Liver (tissue), 8 donors: ENCODE measurements at regions not wholly inside any gene's neighbourhood (a gene's known extent, or its start where the extent isn't known, plus 50 kb on each side); places are given as distances from the start of the nearest gene placed in this dataset.

Experiments used
- DNase-seq: peaks from one replicate; pipeline ENCODE4 v3.0.0-alpha.2; 2017; ENCODE audit warnings: low spot score
- H3K27ac ChIP-seq, 2 donors: one replicate each; pipeline ENCODE4 v1.7.0; 2013; ENCODE audit warnings: inconsistent platforms in 2 of 2, low read length in 2 of 2, control low read depth in 1 of 2, low read depth in 1 of 2, mild to moderate bottlenecking in 1 of 2
- H3K27me3 ChIP-seq, 4 donors: one replicate each; pipeline versions ENCODE4 v1.6.1 to v1.7.0; 2013; ENCODE audit warnings: low read length in 3 of 4, inconsistent platforms in 1 of 4, mild to moderate bottlenecking in 1 of 4, moderate library complexity in 1 of 4; ENCODE audit not compliant: control insufficient read depth in 4 of 4, insufficient read depth in 4 of 4
- H3K36me3 ChIP-seq, 4 donors: one replicate each; pipeline versions ENCODE4 v1.6.1 to v1.7.0; 2013; ENCODE audit warnings: low read length in 3 of 4, mild to moderate bottlenecking in 3 of 4, low read depth in 1 of 4, moderate library complexity in 1 of 4; ENCODE audit not compliant: control insufficient read depth in 4 of 4, insufficient read depth in 3 of 4
- H3K4me1 ChIP-seq, 4 donors: one replicate each; pipeline versions ENCODE4 v1.6.1 to v1.7.0; 2013; ENCODE audit warnings: low read length in 3 of 4, mild to moderate bottlenecking in 3 of 4, moderate library complexity in 1 of 4; ENCODE audit not compliant: control insufficient read depth in 4 of 4, insufficient read depth in 4 of 4
- H3K4me3 ChIP-seq, 3 donors: one replicate each; pipeline versions ENCODE4 v1.6.1 to v1.7.0; 2013; ENCODE audit warnings: low read length in 3 of 3, control low read depth in 1 of 3, low read depth in 1 of 3, mild to moderate bottlenecking in 1 of 3
- H3K9ac ChIP-seq, 2 donors: one replicate each; pipeline ENCODE4 v1.7.0; 2013; ENCODE audit warnings: low read length in 2 of 2, mild to moderate bottlenecking in 2 of 2, moderate library complexity in 2 of 2, control low read depth in 1 of 2, low read depth in 1 of 2
- H3K9me3 ChIP-seq, 4 donors: one replicate each; pipeline versions ENCODE4 v1.6.1 to v1.7.0; 2013; ENCODE audit warnings: low read length in 3 of 4; ENCODE audit not compliant: control insufficient read depth in 4 of 4
- ATF3 ChIP-seq: IDR thresholded peaks from 2 replicates; pipeline ENCODE4 v1.6.1; 2016; ENCODE audit warnings: antibody characterized with exemption
- CTCF ChIP-seq: fragments of 150-350 bp; IDR thresholded peaks from 2 replicates; pipeline ENCODE4 v1.5.1; 2017; ENCODE audit warnings: improper control_type of control experiment, low read depth, low read length; ENCODE audit not compliant: missing input control
- EGR1 ChIP-seq, 2 donors: IDR thresholded peaks; 2 replicates each; pipeline ENCODE4 v1.6.1; 2016 to 2018; ENCODE audit warnings: antibody characterized with exemption in 2 of 2, low read depth in 2 of 2
- FOXA1 ChIP-seq: IDR thresholded peaks from 2 replicates; pipeline ENCODE4 v1.6.1; 2016; ENCODE audit warnings: antibody characterized with exemption
- GABPA ChIP-seq, 2 donors: IDR thresholded peaks in 1 of 2; conservative IDR thresholded peaks in 1 of 2; 2 replicates each; pipeline ENCODE4 v1.6.1; 2016; ENCODE audit warnings: antibody characterized with exemption in 2 of 2, mild to moderate bottlenecking in 1 of 2, moderate library complexity in 1 of 2
- HNF4A ChIP-seq, 2 donors: conservative IDR thresholded peaks; 2 replicates each; pipeline ENCODE4 v1.6.1; 2016; ENCODE audit warnings: antibody characterized with exemption in 2 of 2, mild to moderate bottlenecking in 2 of 2
- JUND ChIP-seq, 2 donors: IDR thresholded peaks; 2 replicates each; pipeline ENCODE4 v1.6.1; 2016; ENCODE audit warnings: antibody characterized with exemption in 2 of 2
- NR2F2 ChIP-seq: IDR thresholded peaks from 2 replicates; pipeline ENCODE4 v1.6.1; 2016; ENCODE audit warnings: antibody characterized with exemption
- RAD21 ChIP-seq, 2 donors: IDR thresholded peaks; 2 replicates each; pipeline ENCODE4 v1.6.1; 2016; ENCODE audit warnings: antibody characterized with exemption in 2 of 2, mild to moderate bottlenecking in 2 of 2
- REST ChIP-seq: IDR thresholded peaks from 2 replicates; pipeline ENCODE4 v1.6.1; 2016; ENCODE audit warnings: antibody characterized with exemption, mild to moderate bottlenecking
- RXRA ChIP-seq, 2 donors: IDR thresholded peaks; 2 replicates each; pipeline ENCODE4 v1.6.1; 2017 to 2018; ENCODE audit warnings: antibody characterized with exemption in 2 of 2, mild to moderate bottlenecking in 1 of 2
- YY1 ChIP-seq: IDR thresholded peaks from 2 replicates; pipeline ENCODE4 v1.6.1; 2016; ENCODE audit warnings: antibody characterized with exemption, mild to moderate bottlenecking
- WGBS: extraction: QIAGEN DNeasy Blood & Tissue Kit; methylation state at CpG from one replicate; pipeline ENCODE4 v1.1.7; 2013; 5-methylcytosine and 5-hydroxymethylcytosine counted together
- donor health status: healthy.
- donor health status: healthy.
- donor health status: healthy.
- donor health status: healthy.
- donor health status: healthy.

GRCh38 chr7:34373940-34374339 lies 284.1 kb upstream of the NPSR1 start:
- Histone ChIP-seq H3K4me1 (no peaks in the 10 kb centered on the region), H3K27ac (no peak overlapping the region), H3K27me3 (no peaks in the 10 kb centered on the region), H3K9ac (no peak overlapping the region), H3K36me3 (no peaks in the 10 kb centered on the region), H3K4me3 (no peak overlapping the region), H3K9me3 (peaks cover 0 to 3% (median 0%) of the 10 kb centered on the region in 4 donors)
- no peak for DNase-seq
- TF ChIP-seq ATF3 (no peak), NR2F2 (no peak), GABPA (IDR thresholded peaks at IDR 0.05 in 1 of 2, conservative IDR thresholded peaks at IDR 0.05 in 1 of 2) (no peak), REST (no peak), FOXA1 (no peak), HNF4A (conservative IDR thresholded peaks at IDR 0.05) (no peak)
- WGBS = 62% methylated on average over 1 of the region's 1 CpG

- 86% methylated on average over 4 of the region's 4 CpGs for WGBS
These were observed 275.7 kb upstream of the NPSR1 start for GRCh38 chr7:34382166-34382893.

More at GRCh38 chr7:34382166-34382893, 275.7 kb upstream of the NPSR1 start:
- H3K27me3 ChIP-seq = no peaks in the 10 kb centered on the region
- no peaks in the 10 kb centered on the region for H3K4me1 ChIP-seq
- H3K9ac ChIP-seq = no peak overlapping the region
- no peak for DNase-seq
- no peaks in the 10 kb centered on the region for H3K36me3 ChIP-seq
- H3K27ac ChIP-seq = no peak overlapping the region
- TF ChIP-seq JUND (IDR thresholded peaks at IDR 0.05) (no peak), YY1 (no peak), RAD21 (IDR thresholded peaks at IDR 0.05) (no peak), RXRA (IDR thresholded peaks at IDR 0.05) (no peak), EGR1 (IDR thresholded peaks at IDR 0.05; ENCODE audit: low read depth in 2 of 2) (no peak), CTCF (no peak), GABPA (IDR thresholded peaks at IDR 0.05 in 1 of 2, conservative IDR thresholded peaks at IDR 0.05 in 1 of 2) (no peak), ATF3 (no peak)
- no peak overlapping the region for H3K4me3 ChIP-seq
- peaks cover 0 to 11% (median 1%) of the 10 kb centered on the region in 4 donors for H3K9me3 ChIP-seq
